Sigmoid colon (tissue), 6 donors: ENCODE measurements at regions not wholly inside any gene's neighbourhood (a gene's known extent, or its start where the extent isn't known, plus 50 kb on each side); places are given as distances from the start of the nearest gene placed in this dataset.

Experiments
- DNase-seq: peaks from one replicate; pipeline ENCODE4 v3.0.0-alpha.2; 2019
- H3K27ac ChIP-seq, 4 donors: fragments of 200-600 bp; sonication (generic); one replicate each; pipeline ENCODE4 v1.5.1; 2016 to 2019; ENCODE audit warnings: mild to moderate bottlenecking in 1 of 4
- H3K27me3 ChIP-seq, 3 donors: fragments of 200-600 bp; sonication (generic); one replicate each; pipeline ENCODE4 v1.5.1; 2019; ENCODE audit warnings: mild to moderate bottlenecking in 1 of 3
- H3K36me3 ChIP-seq, 4 donors: fragments of 200-600 bp; sonication (generic); one replicate each; pipeline ENCODE4 v1.5.1; 2016 to 2019
- H3K4me1 ChIP-seq, 4 donors: fragments of 200-600 bp; sonication (generic); one replicate each; pipeline ENCODE4 v1.5.1; 2017 to 2019
- H3K4me3 ChIP-seq, 4 donors: fragments of 200-600 bp; sonication (generic); one replicate each; pipeline ENCODE4 v1.5.1; 2017 to 2019; ENCODE audit warnings: mild to moderate bottlenecking in 2 of 4, moderate library complexity in 1 of 4
- H3K9me3 ChIP-seq, 4 donors: fragments of 200-600 bp in 3 of 4; sonication (generic) in 3 of 4; one replicate each; pipeline versions ENCODE4 v1.5.1 to v1.6.1; 2013 to 2019
- CTCF ChIP-seq, 4 experiments: fragments of 450-650 bp in 3 of 4; fragments of 200-600 bp in 1 of 4; IDR thresholded peaks; one replicate each; pipeline ENCODE4 v1.5.1; 2016 to 2019; ENCODE audit warnings: antibody characterized with exemption in 4 of 4, mild to moderate bottlenecking in 3 of 4, moderate library complexity in 2 of 4
- EP300 ChIP-seq, 4 donors: sonication (generic); formaldehyde crosslinking; IDR thresholded peaks; one replicate each; pipeline ENCODE4 v1.6.1; 2017; ENCODE audit warnings: antibody characterized with exemption in 4 of 4
- POLR2A ChIP-seq, 2 donors: fragments of 450-650 bp; IDR thresholded peaks; one replicate each; pipeline ENCODE4 v1.6.1; 2016; ENCODE audit warnings: antibody characterized with exemption in 2 of 2, mild to moderate bottlenecking in 2 of 2, moderate library complexity in 2 of 2
- POLR2AphosphoS5 ChIP-seq, 4 donors: sonication (generic); formaldehyde crosslinking; IDR thresholded peaks; one replicate each; pipeline ENCODE4 v1.6.1; 2017; ENCODE audit warnings: antibody characterized with exemption in 4 of 4
- WGBS, 2 donors: extraction: QIAGEN DNeasy Blood & Tissue Kit; methylation state at CpG; one replicate each; pipeline ENCODE4 v1.1.7; 2013; 5-methylcytosine and 5-hydroxymethylcytosine counted together
- intact Hi-C: fragments of 100-400 bp; cut with DNase I; formaldehyde crosslinking; loops from one replicate; pipeline ENCODE4 v1.15.1; 2023
- donor health status: healthy with polysubstance abuse.
- donor health status: healthy.

GRCh38 chr20:48476854-48477253 lies 350.9 kb downstream of the PREX1 start:
- 54 to 82% methylated on average over 11 of the region's 11 CpGs for WGBS, 2 donors
- no peaks in the 10 kb centered on the region for H3K9me3 ChIP-seq
- no peaks in the 10 kb centered on the region for H3K36me3 ChIP-seq
- no peak overlapping the region for H3K27ac ChIP-seq
- no peak for TF ChIP-seq CTCF (IDR thresholded peaks at IDR 0.05)
- no peak for TF ChIP-seq POLR2AphosphoS5 (IDR thresholded peaks at IDR 0.05)
- TF ChIP-seq POLR2A (IDR thresholded peaks at IDR 0.05), result no peak
- TF ChIP-seq EP300 (IDR thresholded peaks at IDR 0.05), result no peak
- no peak overlapping the region for H3K4me3 ChIP-seq
- H3K4me1 ChIP-seq, result no peaks in the 10 kb centered on the region
- intact Hi-C loops, result no loop called here
- H3K27me3 ChIP-seq, result peaks cover 0 to 4% (median 0%) of the 10 kb centered on the region in 3 donors
- DNase-seq, result no peak

GRCh38 chr20:48474022-48474421 lies 353.8 kb downstream of the PREX1 start:
- Histone ChIP-seq H3K36me3 (no peaks in the 10 kb centered on the region), H3K4me1 (no peaks in the 10 kb centered on the region), H3K9me3 (no peaks in the 10 kb centered on the region), H3K4me3 (no peak overlapping the region), H3K27ac (no peak overlapping the region), H3K27me3 (peaks cover 0 to 4% (median 0%) of the 10 kb centered on the region in 3 donors)
- WGBS, 2 donors, result 61 to 77% methylated on average over 5 of the region's 5 CpGs
- TF ChIP-seq POLR2AphosphoS5 (IDR thresholded peaks at IDR 0.05) (no peak), POLR2A (IDR thresholded peaks at IDR 0.05) (no peak), EP300 (IDR thresholded peaks at IDR 0.05) (no peak), CTCF (IDR thresholded peaks at IDR 0.05) (no peak)
- DNase-seq, result no peak
- intact Hi-C loops, result no loop called here

GRCh38 chr20:48471759-48472408 lies 355.9 kb downstream of the PREX1 start:
- TF ChIP-seq EP300 (IDR thresholded peaks at IDR 0.05) (no peak), POLR2A (IDR thresholded peaks at IDR 0.05) (no peak), CTCF (IDR thresholded peaks at IDR 0.05) (no peak), POLR2AphosphoS5 (IDR thresholded peaks at IDR 0.05) (no peak)
- peaks cover 0 to 11% (median 0%) of the 10 kb centered on the region in 3 donors for H3K27me3 ChIP-seq
- H3K27ac ChIP-seq, result no peak overlapping the region
- no peaks in the 10 kb centered on the region for H3K36me3 ChIP-seq
- intact Hi-C loops, result no loop called here
- H3K4me1 ChIP-seq, result no peaks in the 10 kb centered on the region
- no peak overlapping the region for H3K4me3 ChIP-seq
- WGBS, 2 donors, result 64 to 67% methylated on average over 9 of the region's 9 CpGs
- H3K9me3 ChIP-seq, result no peaks in the 10 kb centered on the region
- DNase-seq, result no peak

- TF ChIP-seq POLR2AphosphoS5 (IDR thresholded peaks at IDR 0.05) (no peak), POLR2A (IDR thresholded peaks at IDR 0.05) (no peak), CTCF (IDR thresholded peaks at IDR 0.05) (no peak), EP300 (IDR thresholded peaks at IDR 0.05) (no peak)
- Histone ChIP-seq H3K27me3 (peaks cover 0 to 11% (median 0%) of the 10 kb centered on the region in 3 donors), H3K27ac (no peak overlapping the region), H3K4me3 (no peak overlapping the region), H3K9me3 (no peaks in the 10 kb centered on the region), H3K36me3 (no peaks in the 10 kb centered on the region), H3K4me1 (no peaks in the 10 kb centered on the region)
- intact Hi-C loops, result no loop called here
- WGBS, 2 donors, result 68 to 81% methylated on average over 5 of the region's 5 CpGs
- no peak for DNase-seq
Measured at GRCh38 chr20:48471176-48471575, 356.6 kb downstream of the PREX1 start.

- Histone ChIP-seq H3K27me3 (peaks cover 0 to 11% (median 0%) of the 10 kb centered on the region in 3 donors), H3K4me3 (no peak overlapping the region), H3K4me1 (no peaks in the 10 kb centered on the region), H3K36me3 (no peaks in the 10 kb centered on the region), H3K27ac (no peak overlapping the region), H3K9me3 (no peaks in the 10 kb centered on the region)
- WGBS, 2 donors, result 79 to 92% methylated on average over 3 of the region's 3 CpGs
- no peak for DNase-seq
- intact Hi-C loops, result no loop called here
- no peak for TF ChIP-seq POLR2A (IDR thresholded peaks at IDR 0.05)
- no peak for TF ChIP-seq EP300 (IDR thresholded peaks at IDR 0.05)
- TF ChIP-seq CTCF (IDR thresholded peaks at IDR 0.05), result no peak
- no peak for TF ChIP-seq POLR2AphosphoS5 (IDR thresholded peaks at IDR 0.05)
Measured at GRCh38 chr20:48470141-48470540, 357.7 kb downstream of the PREX1 start.
